B cell (primary cell): ENCODE measurements at regions not wholly inside any gene's neighbourhood (a gene's known extent, or its start where the extent isn't known, plus 50 kb on each side); places are given as distances from the start of the nearest gene placed in this dataset.

Source experiments
- ATAC-seq: fragments of 200-7000 bp; cut with Tn5 transposase; one replicate; pipeline ENCODE4 v1.10.0; 2021; ENCODE audit warnings: low read depth, mild to moderate bottlenecking, moderate number of reproducible peaks, moderate library complexity
- CTCF ChIA-PET: fragments of 350-600 bp; sonication (Branson Sonifier 250); formaldehyde crosslinking; loops from one replicate; lab custom pipeline; 2021; ENCODE audit warnings: antibody characterized with exemption, inconsistent platforms; lab: Charles Lee
- POLR2A ChIA-PET: fragments of 350-600 bp; sonication (Branson Sonifier 250); formaldehyde crosslinking; loops from one replicate; lab custom pipeline; 2021; ENCODE audit warnings: antibody characterized with exemption; lab: Charles Lee
- DNase-seq: peaks from one replicate; pipeline ENCODE4 v3.0.0; 2013
- H2AFZ ChIP-seq: 2 replicates; pipeline ENCODE4 v1.6.1; 2012; ENCODE audit warnings: mild to moderate bottlenecking, low read depth, low read length; ENCODE audit not compliant: insufficient read depth, poor library complexity, severe bottlenecking
- H3K27ac ChIP-seq, 2 donors: 1 replicate in 1 of 2; 2 replicates in 1 of 2; pipeline ENCODE4 v1.5.1; 2012 to 2013; ENCODE audit warnings: low read length in 2 of 2, mild to moderate bottlenecking in 2 of 2, moderate library complexity in 1 of 2
- H3K27me3 ChIP-seq, 4 experiments: fragments of 200-600 bp in 1 of 4; sonication (generic) in 1 of 4; replicated peaks in 1 of 4; 1 replicate in 2 of 4; 2 replicates in 2 of 4; pipeline versions ENCODE4 v1.6.1 to v1.7.0; 2013 to 2016; ENCODE audit warnings: low read length in 3 of 4, mild to moderate bottlenecking in 2 of 4, mixed read lengths in 1 of 4, moderate library complexity in 1 of 4; ENCODE audit not compliant: insufficient read depth in 4 of 4, control insufficient read depth in 3 of 4; ENCODE audit errors: control extremely low read depth in 1 of 4
- H3K36me3 ChIP-seq, 2 experiments: replicated peaks in 1 of 2; 1 replicate in 1 of 2; 2 replicates in 1 of 2; pipeline versions ENCODE4 v1.6.1 to v1.7.1; 2013; ENCODE audit warnings: low read length in 1 of 2; ENCODE audit not compliant: insufficient read depth in 2 of 2, control insufficient read depth in 1 of 2; ENCODE audit errors: control extremely low read depth in 1 of 2, extremely low read depth in 1 of 2
- H3K4me1 ChIP-seq, 2 donors: fragments of 200-600 bp in 1 of 2; sonication (generic) in 1 of 2; 1 replicate in 1 of 2; 2 replicates in 1 of 2; pipeline versions ENCODE4 v1.5.1 to v1.6.1; 2013 to 2017; ENCODE audit warnings: low read length in 2 of 2; ENCODE audit not compliant: control insufficient read depth in 2 of 2, insufficient read depth in 2 of 2
- H3K4me2 ChIP-seq: replicated peaks from 2 replicates; pipeline ENCODE3; 2012; ENCODE audit warnings: mild to moderate bottlenecking, low read depth, low read length; ENCODE audit not compliant: poor library complexity, severe bottlenecking
- H3K4me3 ChIP-seq, 5 experiments: fragments of 200-600 bp in 1 of 5; sonication (generic) in 1 of 5; 1 replicate in 3 of 5; 2 replicates in 2 of 5; pipeline versions ENCODE4 v1.5.1 to v1.7.0; 2011 to 2016; ENCODE audit warnings: low read length in 4 of 5, mild to moderate bottlenecking in 4 of 5, low read depth in 2 of 5, control low read depth in 1 of 5, moderate library complexity in 1 of 5; ENCODE audit not compliant: insufficient read depth in 1 of 5; ENCODE audit errors: control extremely low read depth in 1 of 5, extremely low read depth in 1 of 5
- H3K79me2 ChIP-seq: fragments of 200-600 bp; sonication (generic); one replicate; pipeline ENCODE4 v1.6.0; 2016; ENCODE audit warnings: low read length; ENCODE audit not compliant: control insufficient read depth, insufficient read depth
- H3K9ac ChIP-seq: fragments of 200-600 bp; sonication (generic); 2 replicates; pipeline ENCODE4 v1.6.1; 2017; ENCODE audit warnings: mild to moderate bottlenecking, low read length, moderate library complexity
- H3K9me3 ChIP-seq, 3 donors: one replicate each; pipeline versions ENCODE4 v1.6.1 to v1.7.1; 2013; ENCODE audit warnings: low read length in 2 of 3; ENCODE audit not compliant: control insufficient read depth in 2 of 3, insufficient read depth in 1 of 3; ENCODE audit errors: control extremely low read depth in 1 of 3
- H4K20me1 ChIP-seq: 2 replicates; pipeline ENCODE4 v1.6.0; 2012; ENCODE audit warnings: mild to moderate bottlenecking, low read length; ENCODE audit not compliant: insufficient read depth, control insufficient read depth, poor library complexity, severe bottlenecking
- H3K27ac Mint-ChIP-seq: one replicate; pipeline ENCODE4 v1.8.0; 2021; ENCODE audit warnings: mixed read lengths
- H3K27me3 Mint-ChIP-seq: one replicate; pipeline ENCODE4 v1.8.0; 2021; ENCODE audit warnings: mixed read lengths
- H3K4me1 Mint-ChIP-seq: one replicate; pipeline ENCODE4 v1.8.0; 2021; ENCODE audit warnings: mixed read lengths
- H3K4me3 Mint-ChIP-seq: one replicate; pipeline ENCODE4 v1.8.0; 2021; ENCODE audit warnings: mixed read lengths
- H3K9me3 Mint-ChIP-seq: one replicate; pipeline ENCODE4 v1.8.0; 2022; ENCODE audit warnings: mixed read lengths; ENCODE audit not compliant: insufficient read depth
- CTCF ChIP-seq: fragments of 200-600 bp; IDR thresholded peaks from one replicate; pipeline ENCODE4 v1.8.0; 2022; ENCODE audit warnings: antibody characterized with exemption, mild to moderate bottlenecking
- EZH2 ChIP-seq: IDR thresholded peaks from 2 replicates; pipeline ENCODE4 v1.6.1; 2012; ENCODE audit warnings: borderline replicate concordance, low read depth, mild to moderate bottlenecking, moderate library complexity, low read length; ENCODE audit not compliant: insufficient read depth, poor library complexity, severe bottlenecking
- WGBS: methylation state at CpG from one replicate; pipeline ENCODE4 v1.1.5; 2013; ENCODE audit warnings: missing lambda C conversion rate; ENCODE audit not compliant: insufficient coverage; 5-methylcytosine and 5-hydroxymethylcytosine counted together
- intact Hi-C: fragments of 100-400 bp; cut with micrococcal nuclease; formaldehyde crosslinking; loops from one replicate; pipeline ENCODE4 v1.10.0; 2022

- no peak overlapping the region for H3K4me3 ChIP-seq
- no peaks in the 10 kb centered on the region for H3K9me3 ChIP-seq
- H3K4me3 Mint-ChIP-seq: no peak overlapping the region
- WGBS: 84% methylated on average over 3 of the region's 3 CpGs
- H2AFZ ChIP-seq: no peak overlapping the region
- intact Hi-C loops: no loop called here
- H3K27me3 ChIP-seq: no peaks in the 10 kb centered on the region
- H3K9me3 Mint-ChIP-seq: no peaks in the 10 kb centered on the region
- H4K20me1 ChIP-seq: no peaks in the 10 kb centered on the region
- H3K27me3 Mint-ChIP-seq: no peaks in the 10 kb centered on the region
- no peak for TF ChIP-seq EZH2
- no peak for TF ChIP-seq CTCF
- DNase-seq: no peak
- H3K4me2 ChIP-seq: no peak overlapping the region
- no peak overlapping the region for H3K27ac ChIP-seq
- POLR2A ChIA-PET: no interaction called here
- H3K4me1 ChIP-seq: no peaks in the 10 kb centered on the region
- H3K36me3 ChIP-seq: no peaks in the 10 kb centered on the region
- H3K9ac ChIP-seq: no peak overlapping the region
- H3K79me2 ChIP-seq: no peaks in the 10 kb centered on the region
- no peak overlapping the region for H3K27ac Mint-ChIP-seq
- H3K4me1 Mint-ChIP-seq: no peaks in the 10 kb centered on the region
- CTCF ChIA-PET: no interaction called here
- ATAC-seq: no peak
Measured at GRCh38 chr5:85143138-85143537, 758.5 kb upstream of the EDIL3 start.

GRCh38 chr5:85148701-85149100 lies 764.0 kb upstream of the EDIL3 start:
- ChIA-PET POLR2A (no interaction called here), CTCF (no interaction called here)
- no peaks in the 10 kb centered on the region for H3K4me1 ChIP-seq
- H3K27ac ChIP-seq: no peak overlapping the region
- H3K9ac ChIP-seq: no peak overlapping the region
- Mint-ChIP-seq H3K27ac (no peak overlapping the region), H3K4me1 (no peaks in the 10 kb centered on the region), H3K4me3 (no peak overlapping the region), H3K27me3 (no peaks in the 10 kb centered on the region), H3K9me3 (peaks cover 2% of the 10 kb centered on the region)
- ATAC-seq (no peak), DNase-seq (no peak)
- no peaks in the 10 kb centered on the region for H3K36me3 ChIP-seq
- no peak overlapping the region for H3K4me2 ChIP-seq
- H3K9me3 ChIP-seq: no peaks in the 10 kb centered on the region
- no peak overlapping the region for H2AFZ ChIP-seq
- no peak overlapping the region for H3K4me3 ChIP-seq
- TF ChIP-seq EZH2 (no peak), CTCF (no peak)
- H3K79me2 ChIP-seq: no peaks in the 10 kb centered on the region
- intact Hi-C loops: no loop called here
- no peaks in the 10 kb centered on the region for H4K20me1 ChIP-seq
- H3K27me3 ChIP-seq: no peaks in the 10 kb centered on the region
- WGBS: 100% methylated on average over 1 of the region's 2 CpGs
